GM11168 (cell line): ENCODE measurements at regions not wholly inside any gene's neighbourhood (a gene's known extent, or its start where the extent isn't known, plus 50 kb on each side); places are given as distances from the start of the nearest gene placed in this dataset.
"Not testable (repeated sequence)": the region's sequence is repeated elsewhere in the genome, so short reads cannot be mapped to it uniquely, and the experiment has no call there.

Experiments used
- in situ Hi-C: fragments of 300-500 bp; cut with MboI; formaldehyde crosslinking; loops from one replicate; pipeline ENCODE4 v1.12.0; 2022; ENCODE audit warnings: low sequenced_read_pairs; ENCODE audit not compliant: unreplicated experiment

DNA sequence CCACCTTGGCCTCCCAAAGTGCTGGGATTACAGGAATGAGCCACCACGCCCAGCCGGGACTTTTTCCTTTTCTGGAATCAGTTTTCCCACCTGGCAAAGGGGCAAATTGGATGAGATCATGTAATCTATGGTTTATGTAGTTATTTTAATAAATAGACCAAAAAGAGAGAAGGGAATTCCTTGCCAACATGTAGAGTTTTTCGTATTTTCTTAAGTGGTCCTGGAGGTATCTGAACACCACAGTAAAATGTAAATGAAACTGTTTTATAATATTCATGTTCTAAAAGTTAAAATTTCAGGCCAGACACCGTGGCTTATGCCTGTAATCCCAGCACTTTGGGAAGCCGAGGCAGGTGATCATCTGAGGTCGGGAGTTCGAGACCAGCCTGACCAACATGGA is 185.1 kb upstream of the ZNF217 start:
- in situ Hi-C loops = no loop called here

DNA sequence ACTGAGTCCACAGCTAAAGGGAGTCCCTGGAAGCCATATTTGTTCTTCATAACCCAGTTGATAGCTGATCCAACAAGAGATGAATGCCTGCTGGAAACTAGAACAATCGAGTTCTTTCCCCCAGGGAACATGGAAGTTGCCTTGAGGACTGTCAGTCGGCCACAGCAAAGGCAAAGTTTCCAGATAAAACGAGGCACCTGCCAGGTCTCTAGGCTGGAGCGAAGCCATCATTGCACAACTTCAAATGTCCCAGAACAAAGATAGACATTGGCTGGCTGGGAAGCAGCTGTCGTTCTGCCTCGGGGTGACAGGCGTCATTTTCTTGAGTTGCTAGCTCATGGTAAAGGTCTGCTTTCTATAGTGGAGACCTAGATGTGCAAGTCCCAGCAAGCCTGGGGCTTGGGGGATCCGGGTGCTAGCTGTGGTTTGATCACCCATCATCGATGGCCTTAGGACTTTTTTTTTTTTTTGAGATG is 184.4 kb upstream of the ZNF217 start:
- in situ Hi-C loops = no loop called here

DNA sequence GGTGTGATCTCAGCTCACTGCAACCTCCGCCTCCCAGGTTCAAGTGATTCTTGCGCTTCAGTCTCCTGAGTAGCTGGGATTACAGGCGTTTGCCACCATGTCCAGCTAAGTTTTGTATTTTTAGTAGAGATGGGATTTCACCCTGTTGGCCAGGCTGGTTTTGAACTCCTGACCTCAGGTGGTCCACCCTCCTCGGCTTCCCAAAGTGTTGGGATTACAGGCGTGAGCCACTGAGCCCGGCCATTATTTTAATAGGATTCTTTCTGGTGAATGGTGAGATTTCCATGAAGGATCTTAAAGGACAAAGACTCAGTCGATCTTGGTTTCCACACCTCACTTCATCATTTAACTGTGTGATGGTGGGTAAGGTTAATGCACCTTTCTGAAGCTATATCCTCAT is 183.8 kb upstream of the ZNF217 start:
- in situ Hi-C loops = not testable (repeated sequence)

DNA sequence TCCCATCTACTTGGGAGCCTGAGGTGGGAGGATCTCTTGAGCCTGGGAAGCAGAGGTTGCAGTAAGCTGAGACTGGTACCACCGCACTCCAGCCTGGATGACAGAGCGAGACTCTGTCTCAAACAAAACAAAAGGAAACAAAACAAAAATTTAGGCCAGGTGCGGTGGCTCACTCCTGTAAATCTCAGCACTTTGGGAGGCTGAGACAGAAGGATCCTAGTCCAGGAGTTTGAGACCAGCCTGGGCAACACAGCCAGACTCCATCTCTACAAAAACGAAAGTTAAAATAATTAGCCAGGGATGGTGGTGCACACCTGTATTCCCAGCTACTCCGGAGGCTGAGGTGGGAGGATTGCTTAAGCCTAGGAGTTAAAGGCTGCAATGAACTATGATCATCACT is 183.2 kb upstream of the ZNF217 start:
- in situ Hi-C loops = no loop called here

DNA sequence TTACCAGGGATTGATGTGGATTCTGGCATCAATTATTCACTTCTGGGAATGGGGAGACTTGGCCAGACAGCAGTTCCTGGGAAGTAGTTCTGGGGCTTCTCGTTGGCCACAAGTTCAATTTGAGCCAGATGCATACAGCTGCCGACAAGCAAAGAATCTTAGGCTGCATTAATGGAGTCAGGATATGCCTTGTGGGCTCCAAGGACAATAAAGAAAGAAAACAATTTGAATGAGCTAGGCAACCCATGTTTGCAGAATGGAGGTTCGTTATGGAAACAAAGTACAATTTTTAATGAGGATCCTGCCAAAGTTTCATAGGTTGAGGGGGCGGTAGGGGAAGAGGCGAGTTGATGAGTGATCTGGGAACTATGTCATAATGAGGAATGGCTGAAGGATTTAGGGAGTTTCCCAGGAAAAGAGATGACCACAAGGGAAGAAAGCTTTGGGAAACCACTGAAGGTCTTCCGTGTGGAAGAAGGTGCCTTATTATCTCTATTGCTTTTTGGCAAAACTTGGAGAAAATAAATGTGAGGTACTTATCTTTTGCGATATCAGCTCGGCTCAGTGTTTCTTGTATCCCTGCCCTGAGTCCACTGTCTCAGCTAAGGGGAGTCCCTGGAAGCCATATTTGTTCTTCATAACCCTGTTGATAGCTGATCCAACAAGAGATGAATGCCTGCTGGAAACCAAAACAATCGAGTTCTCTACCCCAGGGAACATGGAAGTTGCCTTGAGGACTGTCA is 181.0 kb upstream of the ZNF217 start:
- in situ Hi-C loops = no loop called here

DNA sequence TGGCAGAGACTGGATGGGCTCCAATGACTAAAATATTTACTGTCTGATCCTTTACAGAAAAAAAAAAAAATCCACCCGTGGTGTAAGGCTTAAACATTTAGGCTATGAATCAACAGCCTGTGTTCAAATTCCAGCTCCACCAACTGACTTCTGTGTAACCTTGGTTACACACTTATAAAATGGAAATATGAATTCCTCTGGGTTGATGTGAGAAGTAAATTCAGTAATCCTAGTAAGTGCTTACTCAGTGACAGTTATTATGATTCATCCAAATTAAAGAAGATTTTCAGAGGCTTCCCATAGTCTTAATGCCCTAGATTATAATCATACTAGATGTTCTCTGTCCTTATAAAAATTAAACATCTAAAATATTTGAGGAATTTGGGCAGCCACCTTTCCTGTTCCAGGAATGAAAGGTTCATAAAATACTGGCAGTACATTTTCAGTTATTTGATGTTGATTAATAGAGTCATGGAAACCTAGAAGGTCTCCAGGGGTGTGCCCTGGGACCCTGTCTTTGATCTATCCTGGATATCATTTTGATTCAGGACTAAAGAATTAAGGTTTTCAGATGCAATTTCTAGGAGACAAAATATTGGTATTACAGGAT is 180.3 kb upstream of the ZNF217 start:
- in situ Hi-C loops = no loop called here

DNA sequence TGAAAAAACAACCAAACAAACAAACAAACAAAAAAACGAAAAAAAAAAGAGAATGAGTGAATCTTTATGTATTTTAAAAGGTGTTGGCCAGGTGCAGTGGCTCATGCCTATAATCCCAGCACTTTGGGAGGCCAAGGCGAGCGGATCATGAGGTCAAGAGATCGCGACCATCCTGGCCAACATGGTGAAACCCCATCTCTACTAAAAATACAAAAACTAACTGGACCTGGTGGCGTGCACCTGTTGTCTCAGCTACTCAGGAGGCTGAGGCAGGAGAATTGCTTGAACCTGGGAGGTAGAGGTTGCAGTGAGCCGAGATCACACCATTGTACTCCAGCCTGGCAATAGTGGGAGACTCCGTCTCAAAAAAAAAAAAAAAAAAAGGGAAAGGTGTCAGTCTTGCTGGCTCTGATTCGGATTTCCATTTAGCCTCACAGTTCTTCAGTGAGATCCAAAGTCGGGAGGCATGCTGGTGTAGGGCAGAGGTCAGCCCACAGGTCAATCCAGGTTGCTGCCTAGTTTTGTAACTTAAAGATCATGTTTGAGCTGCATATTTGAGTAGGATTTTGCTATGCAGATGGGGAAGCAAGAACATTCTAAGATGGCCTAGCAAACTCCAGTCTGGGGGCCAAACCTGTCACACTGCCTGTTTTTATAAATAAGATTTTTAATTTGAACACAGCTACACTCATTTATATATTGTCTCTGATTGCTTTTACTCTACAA is 179.6 kb upstream of the ZNF217 start:
- in situ Hi-C loops = not testable (repeated sequence)

DNA sequence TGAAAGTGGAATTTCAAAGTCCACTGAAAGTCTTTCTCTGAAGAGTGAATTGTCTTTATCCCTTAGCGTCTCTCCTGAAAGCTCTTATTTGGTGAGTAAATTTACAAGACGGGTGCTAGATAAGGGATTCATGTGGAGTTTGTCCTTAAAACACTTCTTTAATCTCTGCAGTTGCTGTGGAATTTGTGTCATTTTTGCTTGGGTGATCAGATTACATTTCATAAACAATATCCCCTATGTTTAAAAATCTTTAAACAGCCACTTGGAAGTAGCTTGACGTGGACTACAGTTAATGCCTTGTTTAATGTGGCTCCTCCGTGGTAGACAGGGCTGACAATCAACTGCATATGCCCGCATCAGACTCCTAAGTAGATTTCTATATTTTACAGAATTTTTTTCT is 175.4 kb upstream of the ZNF217 start:
- in situ Hi-C loops = no loop called here

DNA sequence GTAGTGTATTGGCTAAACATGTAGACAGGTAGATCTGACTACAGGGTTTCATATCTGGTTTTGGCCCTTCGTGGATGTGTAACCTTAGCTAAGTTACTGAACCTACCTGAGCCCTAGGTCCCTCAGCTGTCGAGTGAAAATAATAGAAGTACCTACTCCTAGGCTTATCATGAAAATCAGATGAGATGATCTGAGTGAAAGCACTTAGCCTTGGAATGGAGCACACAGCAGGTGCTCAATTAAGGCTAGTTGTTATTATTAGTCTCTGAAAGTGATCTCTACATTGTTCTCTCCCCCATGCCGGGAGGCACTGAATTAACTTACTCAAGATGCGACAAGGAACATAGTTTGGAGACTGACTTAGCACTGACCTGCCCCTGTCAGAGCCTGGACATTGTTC is 174.7 kb upstream of the ZNF217 start:
- in situ Hi-C loops = no loop called here

DNA sequence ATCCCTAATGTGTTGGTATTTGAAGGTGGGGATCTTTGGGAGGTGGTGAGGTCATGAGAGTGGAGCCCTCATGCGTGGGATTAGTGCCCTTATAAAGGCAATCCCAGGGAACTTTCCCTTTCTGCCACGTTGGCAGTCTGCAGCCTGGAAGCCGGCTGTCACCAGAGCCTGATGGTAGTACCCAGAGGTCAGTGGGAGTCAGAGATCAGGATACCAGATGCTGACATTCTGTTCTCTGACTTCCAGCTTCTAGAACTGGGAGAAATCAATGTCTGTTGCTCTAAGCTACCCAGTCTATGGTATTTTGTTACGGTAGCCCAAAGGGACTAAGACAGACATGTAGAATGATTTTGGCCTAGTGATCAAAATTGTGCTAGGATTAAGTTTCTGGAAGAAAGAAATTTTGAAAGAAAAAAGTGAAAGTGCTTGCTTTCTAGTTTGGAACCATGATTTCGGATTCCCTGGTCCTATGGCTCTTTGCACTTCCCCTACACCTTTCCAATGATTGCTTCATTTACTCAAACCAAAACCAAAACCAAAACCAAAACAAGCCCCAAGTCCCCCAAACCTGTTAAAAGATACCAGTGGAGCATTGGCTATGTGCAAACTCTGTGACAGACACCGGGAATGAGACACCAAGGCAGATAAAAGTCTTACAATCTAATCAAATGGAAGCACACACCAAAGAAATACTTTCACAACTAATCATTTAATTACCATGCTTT is 173.7 kb upstream of the ZNF217 start:
- in situ Hi-C loops = no loop called here

DNA sequence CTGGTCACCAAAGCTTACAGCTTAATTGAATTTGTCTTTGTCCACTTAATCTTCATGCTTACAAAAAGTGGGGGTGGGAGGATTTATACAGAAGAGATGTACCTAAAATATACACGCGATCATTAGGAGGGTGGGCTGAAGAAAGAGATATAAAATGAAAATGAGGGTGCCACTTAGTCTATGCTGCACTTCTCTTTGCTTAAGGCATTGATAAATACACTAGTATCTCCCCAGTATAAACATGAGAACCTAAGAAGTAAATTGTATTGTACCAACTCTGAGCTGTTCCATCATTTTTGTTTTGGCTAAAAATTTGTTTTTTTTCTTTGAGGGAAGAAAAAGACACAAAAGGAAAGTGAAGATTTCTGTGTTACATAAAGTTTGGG is 170.8 kb upstream of the ZNF217 start:
- in situ Hi-C loops = no loop called here

DNA sequence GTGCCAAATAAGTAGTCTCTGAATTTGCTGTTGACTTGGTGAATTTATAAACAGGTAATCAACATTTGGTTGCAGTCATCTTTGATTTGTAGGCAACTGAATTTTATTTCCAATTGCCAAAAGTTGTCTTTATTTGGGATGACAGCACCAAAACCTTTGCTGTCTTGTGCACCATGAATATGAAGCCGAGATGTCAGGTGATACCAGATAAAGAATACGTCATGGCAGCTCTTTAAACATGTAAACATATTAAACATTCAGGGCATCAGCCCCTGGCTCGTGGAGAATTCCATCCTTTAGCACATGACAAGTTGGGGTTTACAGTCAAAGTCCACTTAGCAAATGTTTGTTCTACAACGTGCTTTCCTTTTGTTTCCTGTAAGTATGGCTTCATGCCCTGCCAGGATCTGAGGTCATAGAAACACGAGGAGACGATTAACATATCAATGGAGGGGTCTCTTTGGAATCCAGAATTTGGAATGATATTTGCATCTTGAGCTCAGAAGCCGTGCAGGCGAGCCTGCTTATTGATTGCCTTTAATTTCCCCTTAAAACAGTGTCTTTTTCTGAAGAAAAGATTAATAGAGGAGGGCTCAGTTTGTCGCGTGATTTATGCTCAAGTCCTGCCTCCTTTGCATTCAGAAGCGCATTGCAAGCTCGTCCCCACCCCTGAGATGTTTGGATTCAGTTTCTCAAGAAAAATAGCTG is 170.2 kb upstream of the ZNF217 start:
- in situ Hi-C loops = no loop called here

DNA sequence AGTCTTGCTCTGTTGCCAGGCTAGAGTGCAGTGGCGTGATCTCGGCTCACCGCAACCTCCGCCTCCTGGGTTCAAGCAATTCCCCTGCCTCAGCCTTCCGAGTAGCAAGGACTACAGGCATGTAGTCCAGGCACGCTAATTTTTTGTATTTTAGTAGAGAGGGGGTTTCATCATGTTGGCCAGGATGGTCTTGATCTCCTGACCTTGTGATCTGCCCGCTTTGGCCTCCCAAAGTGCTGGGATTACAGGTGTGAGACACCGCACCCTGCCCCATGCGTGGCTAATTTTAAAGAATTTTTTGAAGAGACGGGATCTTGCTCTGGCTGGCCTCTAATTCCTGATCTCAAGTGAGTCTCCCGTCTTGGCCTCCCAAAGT is 168.8 kb upstream of the ZNF217 start:
- in situ Hi-C loops = not testable (repeated sequence)

DNA sequence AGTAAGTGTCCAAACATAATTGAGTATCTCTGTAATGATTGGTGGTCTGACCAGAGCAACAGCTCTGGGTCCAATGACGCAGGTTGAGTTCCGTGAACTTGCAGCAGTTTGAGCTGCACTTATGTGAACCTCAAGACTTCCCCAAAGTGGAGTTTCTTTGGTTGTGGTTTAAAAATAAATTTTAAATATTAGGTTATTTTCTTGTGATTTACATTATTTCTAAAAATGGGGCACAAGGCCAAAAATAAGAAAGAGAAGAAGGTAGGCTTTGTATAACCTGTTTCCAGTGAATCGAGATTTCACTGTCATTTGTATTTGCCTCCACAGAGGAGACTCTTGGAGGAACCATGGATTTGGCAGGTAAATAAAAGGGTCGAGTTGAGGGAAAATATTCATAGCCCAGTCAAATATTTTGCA is 166.4 kb upstream of the ZNF217 start:
- in situ Hi-C loops = no loop called here

DNA sequence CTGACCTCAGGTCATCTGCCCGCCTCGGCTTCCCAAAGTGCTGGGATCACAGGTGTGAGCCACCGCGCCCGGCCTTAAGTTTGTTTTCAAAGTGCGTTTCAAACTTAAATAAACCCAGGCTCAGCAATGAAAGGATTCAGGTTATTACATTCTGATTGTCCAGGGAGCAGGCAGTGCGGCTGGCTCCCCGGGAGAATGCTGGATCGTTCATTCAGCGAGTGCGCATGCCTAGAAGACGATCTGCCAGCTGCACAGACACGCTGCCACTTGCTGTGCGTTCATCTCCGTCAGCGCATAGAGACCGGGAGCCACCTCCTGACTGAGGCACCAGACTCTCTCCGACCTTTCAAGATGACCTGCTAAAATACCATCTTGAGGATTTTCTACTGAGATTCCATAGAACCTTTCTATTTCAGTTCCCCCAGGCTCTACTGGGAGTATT is 163.9 kb upstream of the ZNF217 start:
- in situ Hi-C loops = no loop called here

DNA sequence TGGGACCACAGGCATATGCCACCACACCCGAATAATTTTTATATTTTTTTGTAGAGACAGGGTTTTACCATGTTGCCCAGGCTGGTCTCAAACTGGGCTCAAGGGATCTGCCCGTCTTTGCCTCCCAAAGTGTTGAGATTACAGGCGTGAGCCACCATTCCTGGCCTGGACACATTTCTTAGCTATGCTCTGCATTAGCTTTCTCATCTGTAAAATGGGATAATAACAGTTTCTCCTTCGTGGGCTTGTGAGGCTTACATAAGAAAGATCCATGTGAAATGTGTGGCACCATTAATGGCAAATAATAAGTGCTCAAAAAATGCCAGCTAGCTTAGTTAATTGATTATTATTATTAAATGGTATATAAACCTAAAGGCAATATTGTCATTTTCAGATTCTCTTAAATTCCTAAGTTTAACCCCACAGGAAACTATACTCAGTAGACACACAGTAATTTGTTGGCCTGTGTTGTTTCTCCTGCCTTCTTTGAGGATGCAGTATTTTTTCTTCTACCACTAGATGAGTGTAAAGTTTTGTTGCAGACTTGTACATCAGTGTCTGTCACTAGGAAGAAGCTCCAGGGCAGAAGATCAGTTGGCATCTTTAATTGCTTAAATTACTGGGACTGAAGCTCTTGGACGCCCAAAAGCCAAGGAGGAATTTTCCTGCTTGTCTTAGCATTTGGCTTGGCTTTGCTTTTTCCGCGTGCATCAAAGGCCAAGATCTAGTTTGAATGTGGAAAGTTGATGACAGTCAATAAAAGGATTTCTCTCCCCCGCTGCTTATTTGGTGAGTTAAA is 162.3 kb upstream of the ZNF217 start:
- in situ Hi-C loops = no loop called here

DNA sequence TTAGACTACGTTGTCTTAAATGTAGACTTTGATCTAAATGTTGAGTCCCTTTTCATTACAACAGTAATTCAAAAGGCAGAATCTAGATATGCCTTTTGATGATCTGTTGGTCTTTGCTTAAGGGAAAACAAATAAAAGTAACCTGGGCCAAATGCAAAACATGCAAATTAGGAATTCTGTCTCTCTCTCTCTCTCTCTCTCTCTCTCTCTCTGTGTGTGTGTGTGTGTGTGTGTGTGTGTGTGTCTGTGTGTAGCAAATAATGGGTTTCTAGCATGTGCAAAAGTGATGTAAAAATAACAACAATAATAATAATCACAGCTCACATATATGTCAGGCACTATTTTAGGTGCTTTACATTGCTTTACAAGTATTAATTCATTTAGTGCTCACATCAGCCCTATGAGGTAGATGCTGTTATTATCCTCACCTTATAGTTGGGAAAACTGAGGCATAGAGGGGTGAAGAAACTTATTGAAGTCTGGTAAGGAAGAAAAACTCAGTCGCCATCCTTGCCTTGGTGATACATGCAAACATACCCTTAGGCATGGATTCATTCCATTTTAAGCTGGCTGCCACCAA is 160.3 kb upstream of the ZNF217 start:
- in situ Hi-C loops = no loop called here

DNA sequence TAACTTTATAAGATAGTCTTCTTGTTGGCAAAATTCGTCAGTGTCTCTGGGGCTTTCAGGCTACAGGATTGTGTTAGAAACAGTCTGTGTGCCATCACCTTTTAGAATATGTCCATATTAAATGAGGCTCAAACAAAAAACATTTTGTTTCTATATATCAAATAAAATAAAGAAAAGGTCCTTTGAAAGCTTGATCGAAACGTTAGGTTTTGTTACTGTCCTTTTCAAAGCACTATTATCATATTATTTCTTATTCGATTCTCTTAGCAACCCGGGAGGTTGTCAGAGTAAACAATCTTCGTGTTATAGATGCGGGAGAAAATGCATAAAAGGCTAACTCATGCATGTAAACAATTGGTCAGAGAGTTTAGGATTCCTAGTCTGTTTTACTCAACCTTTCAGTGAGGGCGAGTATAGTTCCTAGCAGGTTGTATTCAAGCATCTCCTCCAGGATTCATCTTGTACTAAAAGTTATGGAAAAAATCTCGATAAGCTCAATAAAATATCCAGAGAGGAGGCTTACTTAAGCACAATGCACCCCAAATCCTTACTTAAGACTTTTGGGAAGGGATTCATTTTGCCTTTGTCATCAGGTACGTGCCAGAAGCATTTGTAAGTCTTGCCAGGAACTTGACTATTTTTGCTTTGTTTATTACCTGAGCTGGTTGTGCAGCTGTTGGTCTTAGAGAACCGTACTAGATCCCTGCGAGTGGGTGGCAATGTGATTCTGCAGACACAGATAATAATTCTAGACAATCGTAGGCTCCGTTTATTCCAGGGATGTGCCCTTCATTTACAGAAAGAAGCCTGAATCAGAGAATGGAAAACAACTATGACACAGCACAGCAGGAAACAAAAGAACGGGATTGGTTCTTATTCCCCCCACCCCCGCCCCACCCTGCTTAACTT is 159.6 kb upstream of the ZNF217 start:
- in situ Hi-C loops = no loop called here
